Amniotic stem cell (primary cell): ENCODE measurements at regions not wholly inside any gene's neighbourhood (a gene's known extent, or its start where the extent isn't known, plus 50 kb on each side); places are given as distances from the start of the nearest gene placed in this dataset.
A peak's percentile ranks its signal among the peaks of the same experiment; 100 is the strongest.
"Not testable (repeated sequence)": the region's sequence is repeated elsewhere in the genome, so short reads cannot be mapped to it uniquely, and the experiment has no call there.

Source experiments
- DNase-seq: peaks from one replicate; lab custom pipeline; 2025; lab: John Stamatoyannopoulos, UW

DNA sequence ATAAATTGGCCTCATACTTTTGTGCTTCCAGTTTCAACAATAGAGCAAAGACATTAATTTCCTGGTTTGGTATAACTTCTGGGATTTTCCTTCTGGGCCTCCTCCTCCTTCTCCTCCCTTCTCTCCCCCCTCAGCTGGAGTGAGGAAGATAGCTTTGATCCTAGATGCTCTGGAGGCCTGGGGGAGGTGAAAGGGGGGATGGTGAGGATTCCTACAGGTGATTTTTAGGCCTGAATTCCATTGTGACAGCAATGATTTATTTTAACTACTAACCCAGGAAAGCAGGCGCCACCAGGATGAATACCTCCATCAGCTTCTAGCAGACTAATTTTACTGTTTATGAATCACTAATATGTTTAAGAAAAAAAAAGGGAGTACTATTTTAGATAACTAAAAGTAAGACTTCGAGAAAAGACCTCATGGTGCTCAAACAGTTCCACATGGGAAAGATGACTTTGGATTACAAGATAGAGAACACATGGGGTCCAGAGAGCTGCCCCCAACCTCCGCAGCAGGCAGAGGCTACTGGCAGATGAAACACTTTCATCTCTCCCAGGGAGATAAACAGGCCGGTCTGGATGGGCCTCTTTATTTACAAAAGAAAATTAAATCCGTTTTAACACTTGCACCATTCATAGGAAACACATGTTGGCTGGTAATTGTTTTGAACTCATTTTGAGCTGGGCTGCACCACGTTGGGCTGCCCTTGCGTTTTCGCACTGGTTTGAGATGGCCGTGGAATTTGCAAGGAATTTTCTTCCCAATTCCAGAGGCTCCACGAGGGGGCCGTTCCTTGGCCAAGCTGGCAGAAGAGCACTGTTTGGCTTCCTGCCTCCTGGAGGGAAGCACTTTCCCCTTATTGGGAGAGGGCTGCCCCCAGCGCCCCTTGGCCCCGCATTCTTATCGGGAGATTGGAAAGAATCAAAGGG, 125.1 kb upstream of the STX18 start:
- no peak for DNase-seq

DNA sequence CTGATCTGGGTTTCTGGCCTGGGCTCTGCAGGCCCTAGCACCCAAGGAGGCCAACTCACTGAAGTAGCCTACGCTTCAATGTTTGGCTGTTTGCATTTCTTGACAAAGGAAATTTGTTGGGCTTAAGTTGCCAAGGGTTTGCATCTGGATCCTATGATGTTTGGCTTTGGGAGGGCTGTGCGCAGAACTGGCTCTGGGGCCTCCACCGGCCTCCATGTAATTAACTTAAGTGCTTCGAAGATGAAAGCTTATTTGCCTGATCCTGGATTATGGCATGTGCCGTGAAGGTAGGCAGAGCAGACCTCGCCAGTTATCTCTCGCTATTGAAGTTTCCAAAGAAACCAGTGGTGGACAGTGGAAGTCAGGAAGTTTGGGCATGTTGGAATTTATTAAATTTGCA, 124.3 kb upstream of the STX18 start:
- no peak for DNase-seq

DNA sequence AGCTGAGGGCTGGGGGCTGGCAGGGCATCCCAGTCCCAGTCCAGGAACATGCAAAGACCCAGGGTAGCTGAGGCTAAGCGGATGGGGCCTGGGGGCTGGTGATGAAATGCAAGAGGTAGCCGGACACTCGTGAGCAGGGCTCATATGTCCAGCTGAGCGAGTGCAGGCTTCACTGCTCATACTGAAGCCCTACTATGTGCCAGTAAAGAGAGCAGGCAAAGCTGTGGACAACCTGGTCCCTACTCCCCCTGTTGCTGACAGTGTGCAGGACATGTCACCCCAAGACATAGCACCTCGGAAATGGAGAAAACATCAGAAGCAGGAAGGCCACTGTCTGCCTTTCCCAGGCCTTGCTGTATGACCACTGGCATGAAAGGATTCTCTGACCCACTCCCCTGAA, 122.4 kb upstream of the STX18 start:
- no peak for DNase-seq

DNA sequence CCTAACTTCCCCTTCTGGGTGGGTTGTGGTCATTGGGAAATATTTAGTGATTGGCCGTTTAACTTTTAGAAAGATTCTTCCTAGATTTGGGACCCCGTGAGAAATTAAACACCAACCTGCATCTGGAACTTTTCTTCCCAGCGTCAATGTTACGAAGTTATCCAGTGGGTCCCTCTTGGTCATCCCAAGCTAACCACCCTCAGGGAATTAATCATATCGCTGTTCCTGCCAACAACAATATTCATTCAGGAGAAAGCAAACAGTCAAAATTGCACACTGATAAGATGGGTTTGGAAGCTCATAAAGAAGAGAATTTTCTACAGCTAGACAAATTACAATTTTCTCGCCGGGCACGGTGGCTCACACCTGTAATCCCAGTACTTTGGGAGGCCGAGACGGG, 121.2 kb upstream of the STX18 start:
- DNase-seq: no peak

DNA sequence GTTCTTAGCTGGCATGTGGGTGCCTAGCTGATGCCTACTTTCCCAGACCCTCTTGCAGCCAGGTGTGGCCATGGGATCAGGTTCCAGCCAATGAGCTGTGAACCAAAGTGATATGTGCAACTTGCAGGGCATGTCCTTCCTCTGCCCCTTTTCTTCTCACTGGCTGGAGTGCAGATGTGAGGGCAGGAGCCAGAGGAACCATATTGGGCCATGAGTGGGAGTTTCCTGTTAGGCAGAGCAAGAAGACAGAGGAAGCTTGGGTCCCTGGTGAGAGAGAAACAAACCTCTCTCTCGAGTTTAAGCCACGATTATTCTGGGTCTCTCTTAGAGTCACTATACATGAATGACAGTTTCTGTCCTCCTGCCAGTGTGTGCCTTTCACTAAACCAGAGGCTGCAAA, 120.4 kb upstream of the STX18 start:
- DNase-seq: no peak

DNA sequence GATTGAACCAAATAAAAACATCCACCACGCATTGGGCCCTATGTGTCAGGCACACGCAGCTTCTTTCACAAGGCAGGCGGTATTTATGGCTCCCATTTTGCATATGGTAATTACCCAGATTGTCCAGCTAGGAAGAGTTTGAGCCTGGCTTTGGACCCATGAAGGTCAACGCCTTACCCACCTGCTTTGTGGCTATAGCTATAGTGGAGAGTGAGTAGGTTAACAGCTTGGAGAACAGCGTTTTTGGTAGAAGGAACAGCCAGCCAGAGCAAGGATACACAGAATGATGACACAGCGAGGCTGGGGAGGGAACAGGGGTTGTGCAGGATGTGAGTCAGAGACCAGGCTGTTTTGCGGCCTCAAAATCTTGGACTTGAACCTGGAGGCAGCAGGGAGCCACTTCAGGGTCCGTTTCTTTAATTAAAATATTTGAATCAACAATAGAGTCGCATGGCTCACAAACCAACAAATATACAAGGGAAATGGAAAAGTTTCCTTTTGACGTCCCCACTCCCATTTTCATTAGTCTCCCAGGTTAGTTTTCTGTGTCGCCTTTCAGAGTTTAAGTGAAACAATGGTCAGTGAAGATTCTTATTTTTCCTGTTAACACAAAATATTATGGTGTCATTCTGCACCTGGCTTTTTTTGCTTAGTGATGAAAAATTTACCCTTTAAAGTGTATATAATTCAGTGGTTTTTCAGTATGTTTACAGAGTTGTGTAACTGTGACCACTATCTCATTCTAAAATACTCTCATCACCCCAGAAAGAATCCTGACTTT, 118.2 kb upstream of the STX18 start:
- DNase-seq: peak; percentile 71

DNA sequence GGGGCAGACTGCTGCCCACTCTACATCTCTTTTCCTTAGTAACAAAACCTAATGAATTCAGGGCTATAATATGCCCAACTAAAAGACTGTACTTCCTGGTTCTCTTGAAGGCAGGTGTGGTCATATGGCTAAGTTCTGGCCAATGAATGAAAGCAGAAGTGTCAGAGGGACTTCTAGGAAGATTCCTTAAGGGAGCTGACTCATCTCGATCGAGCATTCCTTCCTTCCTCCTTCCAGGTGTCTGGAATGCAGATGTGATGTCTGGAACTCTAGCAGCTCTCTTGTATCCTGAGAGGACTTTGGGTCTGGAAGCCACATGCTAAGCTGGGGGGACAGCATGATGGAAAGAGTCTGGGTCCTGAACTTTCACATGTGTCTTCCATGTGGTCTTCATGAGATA, 116.2 kb upstream of the STX18 start:
- no peak for DNase-seq

DNA sequence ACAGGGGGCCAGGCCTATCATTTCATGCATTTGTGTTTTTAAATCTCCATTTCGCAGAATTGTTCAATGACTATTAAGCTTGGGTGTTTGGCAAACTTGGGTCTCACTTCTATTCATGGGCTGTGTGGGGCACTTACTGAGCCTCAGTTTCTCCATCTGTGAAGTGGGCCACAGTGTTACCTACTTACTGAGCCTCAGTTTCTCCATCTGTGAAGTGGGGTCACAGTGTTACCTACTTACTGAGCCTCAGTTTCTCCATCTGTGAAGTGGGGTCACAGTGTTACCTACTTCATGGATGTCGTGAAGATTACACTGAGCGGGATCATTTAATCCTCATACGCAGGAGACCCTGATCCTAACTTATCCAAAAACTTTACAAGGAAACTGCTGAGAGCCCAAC, 115.1 kb upstream of the STX18 start:
- no peak for DNase-seq

DNA sequence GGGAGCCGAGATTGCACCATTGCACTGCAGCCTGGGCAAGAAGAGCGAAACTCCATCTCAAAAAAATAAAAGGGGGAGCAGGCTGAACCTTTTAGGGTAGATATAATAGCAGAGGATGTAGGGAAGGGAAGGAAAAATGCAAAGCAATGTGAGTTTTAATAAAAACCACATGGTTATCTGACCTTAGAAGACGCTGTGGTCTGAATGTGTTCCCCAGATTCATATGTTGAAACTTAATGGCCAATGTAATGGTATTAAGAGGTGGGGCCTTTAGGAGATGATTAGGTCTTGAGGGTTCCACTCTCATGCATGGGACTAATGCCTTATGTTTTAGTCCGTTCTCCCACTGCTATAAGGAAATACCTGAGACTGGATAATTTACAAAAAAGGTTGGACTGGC, 114.1 kb upstream of the STX18 start:
- no peak for DNase-seq

DNA sequence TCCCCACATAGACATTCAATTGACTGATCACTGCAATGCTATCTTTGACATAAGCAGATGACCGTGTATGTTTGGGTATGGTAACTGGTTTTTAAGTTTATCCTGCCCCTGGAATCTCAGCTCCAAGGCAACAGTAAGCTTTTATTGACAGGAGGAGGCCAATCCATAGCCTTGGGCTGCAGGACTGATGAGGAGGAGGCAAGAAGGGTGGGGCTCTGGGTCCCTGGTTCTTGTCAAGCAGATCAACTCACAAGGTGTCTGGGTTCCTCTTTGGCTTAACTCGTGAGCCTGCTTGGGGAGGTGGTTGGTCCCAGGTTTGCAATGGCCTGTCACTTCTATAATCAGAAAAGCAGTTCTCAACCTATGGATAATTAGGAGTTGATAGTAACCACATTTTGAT, 113.2 kb upstream of the STX18 start:
- no peak for DNase-seq

DNA sequence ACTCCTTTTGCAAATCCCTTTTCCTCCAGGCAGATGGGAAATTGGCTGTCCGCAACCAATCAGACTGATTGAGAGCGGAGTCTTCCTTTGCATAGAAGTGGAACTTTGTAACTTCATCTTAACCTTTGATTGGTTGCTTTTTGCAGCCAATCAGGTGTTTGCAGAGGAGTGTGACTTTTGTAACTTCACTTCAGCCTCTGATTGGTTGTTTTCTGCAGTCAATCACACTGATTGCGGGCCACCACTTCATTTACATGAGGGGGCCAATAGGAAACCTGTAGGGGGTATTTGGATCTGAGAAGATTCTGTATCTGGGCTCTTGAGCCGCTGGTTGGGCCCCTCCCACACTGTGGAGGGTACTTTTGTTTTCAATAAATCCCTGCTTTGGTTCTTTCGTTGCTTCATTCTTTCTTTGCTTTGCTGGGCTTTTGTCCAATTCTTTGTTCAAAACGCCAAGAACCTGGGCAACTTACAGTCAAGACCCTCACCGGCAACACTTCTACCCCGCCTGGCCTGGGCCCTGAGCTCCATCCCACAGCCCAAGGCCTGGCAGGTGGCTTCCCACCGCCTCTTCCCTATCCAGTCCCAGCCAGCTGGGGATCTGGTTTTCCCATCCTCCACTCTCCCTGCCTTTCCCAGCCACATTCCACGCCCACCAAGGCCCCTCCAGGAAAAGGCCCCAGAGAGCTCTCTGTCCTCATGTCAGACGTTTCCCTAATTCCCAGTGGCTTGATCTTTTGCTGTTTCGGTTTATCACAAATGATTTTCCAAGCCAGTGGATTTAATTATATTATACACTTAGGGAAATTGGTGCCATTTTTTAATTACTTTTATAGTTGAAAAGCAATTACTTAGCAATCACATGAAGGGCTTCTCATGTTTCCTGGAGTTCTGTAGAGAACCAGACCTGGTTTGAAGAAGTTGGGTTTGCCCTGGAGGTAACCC, 110.2 kb upstream of the STX18 start:
- no peak for DNase-seq

DNA sequence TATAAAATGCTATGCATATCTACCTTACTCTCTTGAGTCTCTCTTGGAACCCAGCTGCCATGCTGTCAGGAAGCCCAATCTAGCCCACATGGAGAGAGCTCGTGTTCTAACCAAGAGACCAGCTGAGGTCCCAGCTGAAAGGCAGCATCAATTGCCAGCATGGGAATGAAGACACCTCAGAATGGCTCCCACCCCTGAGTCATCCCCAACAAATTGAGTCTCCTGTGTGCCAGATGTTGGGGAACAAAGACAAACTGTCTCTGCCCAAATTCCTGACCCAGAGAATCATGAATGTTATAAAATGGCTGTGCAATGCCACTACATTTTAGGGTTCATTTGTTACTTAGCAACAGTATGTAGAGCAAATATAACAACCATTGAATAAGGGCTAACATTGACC, 105.2 kb upstream of the STX18 start:
- no peak for DNase-seq

DNA sequence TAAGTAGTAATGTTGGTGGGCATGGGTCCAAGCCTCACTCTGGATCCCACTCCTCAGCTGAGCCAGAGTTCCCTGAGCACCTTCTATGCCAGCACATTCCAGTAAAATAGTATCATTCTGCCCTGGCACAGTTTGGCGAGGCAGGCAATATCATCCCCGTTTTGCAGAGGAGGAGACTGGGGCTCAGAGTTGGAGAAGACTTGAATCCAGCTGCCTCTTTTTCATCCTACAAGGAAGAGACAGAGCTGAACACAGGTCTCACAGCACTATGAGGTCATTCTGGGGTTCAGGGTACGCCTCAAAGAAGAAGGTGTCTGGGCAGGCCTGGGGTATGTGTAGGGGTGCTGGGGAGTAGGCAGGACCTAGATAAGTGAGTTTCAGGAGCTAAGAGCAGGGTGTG, 103.9 kb upstream of the STX18 start:
- no peak for DNase-seq

DNA sequence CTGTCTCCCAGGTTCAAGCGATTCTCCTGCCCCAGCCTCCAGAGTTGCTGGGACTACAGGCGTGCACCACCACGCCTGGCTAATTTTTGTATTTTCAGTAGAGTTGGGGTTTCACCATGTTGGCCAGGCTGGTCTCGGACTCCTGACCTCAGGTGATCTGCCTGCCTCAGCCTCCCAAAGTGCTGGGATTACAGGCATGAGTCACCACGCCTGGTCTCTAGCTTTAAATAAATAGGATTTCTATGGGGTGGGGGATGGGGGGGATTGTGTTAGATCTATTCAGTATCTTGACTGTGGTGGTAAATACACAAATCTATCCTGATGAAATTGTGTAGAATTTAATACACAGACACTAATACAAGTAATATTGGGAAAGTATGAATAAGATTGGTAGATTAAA, 102.4 kb upstream of the STX18 start:
- not testable (repeated sequence) for DNase-seq

DNA sequence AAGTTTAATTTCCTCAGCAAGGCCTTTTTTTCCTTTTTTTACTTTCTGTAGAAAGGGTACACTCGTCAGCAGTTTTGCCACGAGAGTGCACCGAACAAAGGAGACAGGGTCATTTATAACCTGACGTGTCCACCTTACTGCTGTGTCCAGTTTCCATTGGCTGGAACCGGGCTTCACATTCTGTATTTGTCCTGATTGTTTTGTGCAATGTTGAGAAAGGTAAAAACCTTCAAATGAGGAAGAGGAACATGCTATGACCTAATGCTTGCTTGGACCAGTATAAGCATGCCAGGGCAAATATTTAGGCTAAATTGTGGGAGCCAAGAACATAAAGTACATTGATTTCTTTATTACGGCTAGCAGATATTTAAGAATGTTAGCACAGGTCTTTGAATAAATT, 101.9 kb upstream of the STX18 start:
- DNase-seq: not testable (repeated sequence)

DNA sequence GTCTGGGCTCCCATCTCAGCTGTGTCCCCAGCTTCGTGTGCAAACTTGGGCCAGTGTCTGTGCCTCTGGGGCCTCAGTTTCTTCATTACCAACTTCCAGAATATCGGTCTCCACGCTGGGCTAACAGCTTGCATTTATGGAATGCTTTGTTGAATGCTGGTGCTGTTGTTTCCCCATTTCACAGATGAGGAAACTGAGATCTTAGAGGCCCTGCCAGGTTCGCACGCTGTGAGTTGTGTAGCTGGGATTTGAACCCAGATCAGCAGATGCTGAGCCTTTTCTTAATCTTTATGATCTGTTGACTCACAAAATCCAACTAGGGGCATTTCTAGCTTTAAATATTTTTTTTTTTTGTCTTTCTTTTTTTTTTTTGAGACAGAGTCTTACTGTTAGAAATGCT, 101.5 kb upstream of the STX18 start:
- no peak for DNase-seq

DNA sequence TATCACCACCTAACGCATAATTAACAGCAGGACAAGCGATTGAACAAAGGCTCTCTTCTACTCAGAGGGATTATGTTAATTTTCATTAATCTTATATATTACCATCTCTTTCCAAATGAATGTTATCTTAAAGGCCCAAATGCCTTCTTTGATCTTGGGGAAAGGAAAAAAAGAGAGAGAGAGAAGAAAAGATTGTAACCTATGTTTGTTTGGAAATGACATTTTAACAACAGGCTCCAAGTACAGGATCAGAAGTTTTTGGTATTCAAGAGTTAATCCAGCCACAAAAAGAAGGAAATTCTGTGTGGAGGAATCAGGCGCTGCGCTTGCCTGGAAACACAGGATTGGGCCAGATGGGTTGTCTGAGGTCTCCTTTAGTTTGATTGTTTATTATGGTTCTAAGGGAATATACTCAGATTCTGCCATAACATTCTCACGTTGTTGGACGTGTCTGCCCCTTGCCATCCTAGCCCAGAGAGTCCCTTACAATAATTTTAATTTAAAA, 100.7 kb upstream of the STX18 start:
- DNase-seq: no peak

DNA sequence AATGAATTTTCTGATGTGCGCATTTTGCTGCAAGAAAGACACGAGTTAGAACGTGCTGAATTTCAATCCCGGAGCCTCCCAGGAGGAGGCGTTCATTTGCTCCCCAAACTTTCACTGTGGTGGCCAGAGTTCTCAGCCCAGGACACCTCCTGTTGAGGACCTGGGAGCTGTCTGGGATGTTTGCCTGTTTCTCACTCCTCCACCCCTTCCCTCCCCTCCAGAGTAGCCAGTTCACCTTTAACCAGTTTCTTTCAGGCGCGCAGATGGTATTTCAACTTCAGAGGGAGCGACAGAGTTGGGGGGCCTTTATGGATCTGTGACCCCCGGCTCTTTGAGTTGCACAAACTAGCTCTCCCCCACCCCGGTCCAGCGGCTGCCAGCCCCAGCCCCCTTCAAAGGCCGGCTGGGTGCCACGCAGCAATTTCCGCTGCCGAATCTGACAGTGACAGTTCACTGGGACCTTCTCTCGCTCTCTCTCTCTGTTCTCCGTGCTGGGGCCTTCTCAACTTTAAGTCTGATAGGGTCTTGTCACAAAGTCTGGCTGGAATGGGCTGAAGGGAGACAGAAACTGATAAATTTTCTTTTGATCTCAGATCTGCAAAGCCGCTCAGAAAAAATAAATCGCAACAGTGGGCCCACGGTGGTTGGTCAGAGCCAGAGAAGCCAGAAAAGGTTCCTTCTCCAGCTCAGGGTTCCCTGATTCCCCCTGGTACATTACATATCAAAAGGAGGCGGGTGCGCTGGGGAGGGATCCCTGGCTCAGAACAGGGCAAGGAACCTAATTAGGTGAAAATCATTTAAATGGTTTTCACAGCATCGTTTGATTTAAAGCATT, 100.0 kb upstream of the STX18 start:
- DNase-seq: no peak

DNA sequence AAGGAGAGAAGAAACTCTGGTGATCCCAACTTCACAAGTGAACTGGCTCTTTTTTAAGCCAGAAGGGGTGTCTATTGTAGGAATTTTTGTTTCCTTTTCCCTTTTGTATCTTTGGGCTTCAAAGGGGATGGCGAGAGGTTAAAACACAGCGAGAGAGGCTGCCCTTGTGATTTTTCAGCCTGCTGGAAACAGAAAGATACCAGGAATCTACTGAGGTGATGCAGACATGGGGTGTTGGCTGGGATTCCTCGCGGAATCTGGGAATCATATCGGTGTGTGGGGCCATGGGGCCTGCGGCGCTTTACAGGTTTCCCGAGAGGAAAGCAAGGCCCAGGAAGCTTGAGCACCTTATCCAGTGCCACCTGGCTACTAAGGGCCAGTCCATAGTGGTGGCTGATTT, 99.4 kb upstream of the STX18 start:
- DNase-seq: no peak

DNA sequence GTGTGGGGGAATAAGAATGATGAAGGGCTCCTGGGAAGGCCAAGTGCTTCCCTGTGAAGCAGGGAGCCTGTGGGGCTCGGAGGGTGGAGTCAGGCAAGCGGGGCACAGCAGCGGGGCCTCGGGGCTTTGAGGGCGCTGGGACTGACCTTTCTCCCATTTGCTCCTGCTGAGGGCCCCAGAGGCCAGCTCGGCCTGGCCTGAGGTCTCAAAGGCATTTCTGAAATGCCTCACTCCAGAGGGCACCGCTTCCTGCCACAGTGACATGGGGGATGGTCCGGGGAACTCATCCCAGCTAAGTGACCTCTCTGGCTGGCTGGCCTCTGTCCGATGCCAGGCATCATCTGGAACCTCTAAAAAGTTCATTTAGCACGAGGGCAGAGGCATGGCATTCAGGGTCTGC, 98.8 kb upstream of the STX18 start:
- DNase-seq: no peak

DNA sequence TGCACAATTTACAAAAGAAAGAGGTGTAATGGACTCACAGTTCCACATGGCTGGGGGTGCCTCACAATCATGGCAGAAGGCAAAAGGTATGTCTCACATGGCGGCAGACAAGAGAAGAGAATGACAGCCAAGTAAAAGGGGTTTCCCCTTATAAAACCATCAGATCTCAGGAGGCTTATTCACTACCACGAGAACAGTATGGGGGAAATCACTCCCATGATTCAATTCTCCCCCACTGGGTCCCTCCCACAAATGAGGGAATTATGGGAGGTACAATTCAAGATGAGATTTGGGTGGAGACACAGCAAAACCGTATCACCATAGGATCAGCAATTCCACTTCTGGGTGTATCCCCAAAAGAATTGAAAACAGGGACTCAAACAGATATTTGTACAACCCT, 97.5 kb upstream of the STX18 start:
- no peak for DNase-seq
